ENCODE measurements at regions not wholly inside any gene's neighbourhood (a gene's known extent, or its start where the extent isn't known, plus 50 kb on each side); places are given as distances from the start of the nearest gene placed in this dataset.

DNA sequence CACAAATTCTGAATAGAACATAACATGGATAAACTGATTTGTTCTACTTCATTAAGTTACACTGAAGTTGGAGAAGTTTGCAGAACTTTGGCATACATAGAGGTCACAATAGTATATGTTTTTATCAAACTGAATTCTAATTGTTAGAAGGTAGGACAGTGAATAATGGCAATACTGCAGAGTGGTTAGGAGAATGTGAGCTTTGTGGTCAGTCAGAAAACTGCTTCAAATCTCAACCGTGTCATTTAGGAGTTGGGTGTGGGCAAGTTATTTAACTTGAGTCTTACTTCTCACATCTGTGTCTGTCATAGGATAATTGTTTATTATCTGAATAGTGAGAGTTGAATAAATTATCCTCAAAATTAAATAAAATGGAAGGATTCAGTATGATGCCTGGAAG, 374.6 kb upstream of the SYT1 start:
- Histone ChIP-seq H3K27ac (no peak overlapping the region), H3K4me3 (no peak overlapping the region), H3K4me1 (replicated peaks in 1 of 2) (no peaks in the 10 kb centered on the region)
- in situ Hi-C loops (cut with MboI; ENCODE audit: low pct_unique_long_range_greater_than_20kb in 2 of 9, low sequenced_read_pairs in 9 of 9, unreplicated experiment in 9 of 9) = no loop called here
- no peak for ATAC-seq (replicated peaks in 6 of 8)
- 0 to 100% (median 78%) methylated on average over 1 of the region's 1 CpG; no CpG with 5 or more reads in 4 of the 10 experiments for WGBS, 10 experiments

DNA sequence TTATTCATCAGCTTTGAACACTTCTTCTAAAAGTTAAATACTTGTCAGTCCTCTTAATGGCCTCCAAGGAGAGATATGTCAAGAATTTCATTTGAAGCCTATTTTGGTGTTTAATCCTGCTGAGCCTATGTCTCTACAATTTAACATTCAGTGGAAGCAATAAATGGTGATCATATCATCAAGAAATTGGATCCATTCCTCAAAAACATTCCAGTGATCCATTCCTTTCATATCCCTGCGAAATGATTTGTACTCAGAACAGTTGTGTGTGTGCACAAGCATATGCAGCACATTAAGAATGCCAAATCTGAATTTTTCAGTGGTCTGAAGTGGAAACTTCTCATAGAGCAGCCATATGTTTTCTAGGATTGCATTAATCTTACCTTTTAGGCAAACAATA, 373.7 kb upstream of the SYT1 start:
- WGBS, 10 experiments = 0 to 100% (median 85%) methylated on average over 1 of the region's 1 CpG; no CpG with 5 or more reads in 2 of the 10 experiments
- no peak overlapping the region for H3K4me3 ChIP-seq
- no peak overlapping the region for H3K27ac ChIP-seq
- no peaks in the 10 kb centered on the region for H3K4me1 ChIP-seq (replicated peaks in 1 of 2)
- peak in 1 of 8 experiments; percentile 19 for ATAC-seq (replicated peaks in 6 of 8)
- in situ Hi-C loops (cut with MboI; ENCODE audit: low pct_unique_long_range_greater_than_20kb in 2 of 9, low sequenced_read_pairs in 9 of 9, unreplicated experiment in 9 of 9) = no loop called here

GRCh38 chr12:78494911-78495310, 369.7 kb upstream of the SYT1 start:
- H3K4me1 ChIP-seq (replicated peaks in 1 of 2) = no peaks in the 10 kb centered on the region
- no peak overlapping the region for H3K27ac ChIP-seq
- WGBS, 10 experiments = 45 to 100% (median 86%) methylated on average over 1 of the region's 1 CpG; no CpG with 5 or more reads in 1 of the 10 experiments
- no peak for ATAC-seq (replicated peaks in 6 of 8)
- in situ Hi-C loops (cut with MboI; ENCODE audit: low pct_unique_long_range_greater_than_20kb in 2 of 9, low sequenced_read_pairs in 9 of 9, unreplicated experiment in 9 of 9) = no loop called here
- H3K4me3 ChIP-seq = no peak overlapping the region

- Histone ChIP-seq H3K4me3 (no peak overlapping the region), H3K27ac (no peak overlapping the region), H3K4me1 (replicated peaks in 1 of 2) (no peaks in the 10 kb centered on the region)
- 20 to 100% (median 74%) methylated on average over 1 to 2 of the region's 2 CpGs; no CpG with 5 or more reads in 2 of the 10 experiments for WGBS, 10 experiments
- in situ Hi-C loops (cut with MboI; ENCODE audit: low pct_unique_long_range_greater_than_20kb in 2 of 9, low sequenced_read_pairs in 9 of 9, unreplicated experiment in 9 of 9) = no loop called here
- ATAC-seq (replicated peaks in 6 of 8) = no peak
Measured at GRCh38 chr12:78501825-78502224, 362.7 kb upstream of the SYT1 start.

DNA sequence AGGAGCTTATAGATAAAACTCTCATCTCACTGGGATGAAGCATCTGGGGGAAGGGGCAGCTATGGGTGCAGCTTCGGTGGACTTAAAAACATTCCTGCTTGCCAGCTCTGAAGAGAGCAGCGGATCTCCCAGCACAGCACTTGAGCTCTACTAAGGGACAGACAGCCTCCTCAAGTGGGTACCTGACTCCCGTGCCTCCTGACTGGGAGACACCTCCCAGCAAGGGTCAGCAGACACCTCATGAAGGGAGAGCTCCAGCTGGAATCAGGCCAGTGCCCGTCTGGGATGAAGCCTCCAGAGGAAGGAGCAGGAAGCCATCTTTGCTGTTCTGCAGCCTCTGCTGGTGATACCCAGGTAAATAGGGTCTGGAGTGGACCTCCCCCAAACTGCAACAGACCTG, 345.2 kb upstream of the SYT1 start:
- 17 to 100% (median 82%) methylated on average over 1 to 4 of the region's 4 CpGs; no CpG with 5 or more reads in 6 of the 10 experiments for WGBS, 10 experiments

GRCh38 chr12:78530100-78530765, 334.3 kb upstream of the SYT1 start:
- ATAC-seq (replicated peaks in 6 of 8) = peak; percentile 66 to 96 (median 79)
- Histone ChIP-seq H3K27ac (peak overlapping the region; percentile 5 to 22), H3K4me1 (replicated peaks in 1 of 2) (peaks cover 25 to 41% of the 10 kb centered on the region in 2 donors), H3K4me3 (no peak overlapping the region)
- in situ Hi-C loops (cut with MboI; ENCODE audit: low pct_unique_long_range_greater_than_20kb in 2 of 9, low sequenced_read_pairs in 9 of 9, unreplicated experiment in 9 of 9) = no loop called here
- WGBS, 10 experiments = 0 to 60% (median 28%) methylated on average over 1 to 4 of the region's 4 CpGs

More for the DNA sequence above, 345.2 kb upstream of the SYT1 start:
- no peak for ATAC-seq (replicated peaks in 6 of 8)
- in situ Hi-C loops (cut with MboI; ENCODE audit: low pct_unique_long_range_greater_than_20kb in 2 of 9, low sequenced_read_pairs in 9 of 9, unreplicated experiment in 9 of 9) = no loop called here
- Histone ChIP-seq H3K4me3 (no peak overlapping the region), H3K27ac (no peak overlapping the region), H3K4me1 (replicated peaks in 1 of 2) (no peaks in the 10 kb centered on the region)

DNA sequence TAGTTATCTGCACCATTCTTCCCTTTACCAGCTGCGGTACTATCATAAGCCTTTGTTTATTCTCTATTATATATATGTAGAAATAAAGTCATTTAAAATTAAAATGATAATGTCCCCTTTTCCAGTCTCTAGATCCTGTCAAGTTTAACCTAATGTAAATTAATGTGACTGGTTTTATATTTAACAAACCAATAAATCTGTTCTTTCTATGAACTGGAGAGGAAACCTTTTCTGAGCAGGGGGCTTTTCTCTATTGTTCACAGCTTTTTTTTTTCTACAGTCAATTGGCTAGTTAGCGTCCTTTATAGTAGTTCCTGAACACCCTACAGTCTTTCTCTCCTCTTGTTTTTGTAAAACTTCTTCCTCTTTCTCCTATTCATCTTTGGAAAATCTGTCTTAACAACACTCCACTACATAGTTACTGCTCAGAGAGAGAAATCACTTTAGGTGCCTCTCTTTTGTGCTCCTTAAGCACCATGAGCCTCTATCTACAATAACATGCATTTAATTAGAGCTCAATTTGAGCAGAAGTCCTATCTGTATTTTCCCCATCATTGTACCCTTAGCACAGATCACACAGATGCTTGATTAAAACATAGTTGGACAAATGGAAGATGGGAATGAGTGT, 332.6 kb upstream of the SYT1 start:
- in situ Hi-C loops (cut with MboI; ENCODE audit: low pct_unique_long_range_greater_than_20kb in 2 of 9, low sequenced_read_pairs in 9 of 9, unreplicated experiment in 9 of 9) = no loop called here
- peak overlapping the region; percentile 42 to 63 for H3K27ac ChIP-seq
- WGBS, 10 experiments = 0 to 83% (median 16%) methylated on average over 1 to 2 of the region's 2 CpGs

GRCh38 chr12:78534311-78534710, 330.3 kb upstream of the SYT1 start:
- H3K4me1 ChIP-seq (replicated peaks in 1 of 2) = peaks cover 25 to 41% of the 10 kb centered on the region in 2 donors
- no peak overlapping the region for H3K27ac ChIP-seq
- H3K4me3 ChIP-seq = no peak overlapping the region
- in situ Hi-C loops (cut with MboI; ENCODE audit: low pct_unique_long_range_greater_than_20kb in 2 of 9, low sequenced_read_pairs in 9 of 9, unreplicated experiment in 9 of 9) = no loop called here
- WGBS, 10 experiments = 0 to 80% (median 29%) methylated on average over 1 of the region's 1 CpG; no CpG with 5 or more reads in 3 of the 10 experiments
- ATAC-seq (replicated peaks in 6 of 8) = no peak

More for the DNA sequence above, 332.6 kb upstream of the SYT1 start:
- no peak overlapping the region for H3K4me3 ChIP-seq
- peaks cover 25 to 41% of the 10 kb centered on the region in 2 donors for H3K4me1 ChIP-seq (replicated peaks in 1 of 2)
- ATAC-seq (replicated peaks in 6 of 8) = peak in 5 of 8 experiments; percentile 46 to 64 (median 50)

DNA sequence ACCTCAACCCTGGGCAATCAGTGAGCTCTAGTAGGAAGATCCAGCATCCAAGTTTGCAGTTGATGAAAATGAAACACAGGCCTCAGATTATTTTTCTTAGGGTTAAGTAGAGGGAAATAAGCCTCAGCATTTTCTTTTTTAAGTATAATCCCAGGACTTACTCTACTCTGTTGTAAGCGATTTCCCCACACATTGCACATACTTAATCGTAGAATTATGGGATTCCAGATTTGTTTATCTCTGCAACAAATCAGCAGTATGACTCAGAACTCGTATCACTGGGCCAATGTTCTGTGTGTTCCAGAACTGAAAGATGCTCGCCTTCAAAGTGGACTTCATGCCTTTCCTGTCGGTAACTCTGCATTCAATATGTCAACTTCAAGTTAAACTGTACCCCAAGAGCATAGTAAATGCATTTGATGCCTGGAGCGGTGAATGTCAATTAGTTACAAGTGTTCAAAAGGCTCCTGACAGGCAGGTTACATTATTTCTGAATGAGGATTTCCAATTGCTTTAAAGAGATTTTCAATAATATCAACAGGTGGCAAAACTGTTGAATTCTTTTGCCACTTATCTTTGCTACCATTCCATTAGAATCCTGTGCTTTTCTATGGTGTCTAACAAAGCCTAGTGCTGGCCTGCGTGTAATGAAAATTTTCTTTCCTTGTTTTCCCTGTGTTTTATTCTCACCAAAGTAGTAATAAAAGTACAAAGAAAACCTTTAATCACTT, 323.8 kb upstream of the SYT1 start:
- no peaks in the 10 kb centered on the region for H3K4me1 ChIP-seq (replicated peaks in 1 of 2)
- 47 to 100% (median 89%) methylated on average over 2 to 7 of the region's 7 CpGs for WGBS, 10 experiments
- in situ Hi-C loops (cut with MboI; ENCODE audit: low pct_unique_long_range_greater_than_20kb in 2 of 9, low sequenced_read_pairs in 9 of 9, unreplicated experiment in 9 of 9) = no loop called here
- no peak for ATAC-seq (replicated peaks in 6 of 8)
- H3K27ac ChIP-seq = no peak overlapping the region
- H3K4me3 ChIP-seq = no peak overlapping the region

DNA sequence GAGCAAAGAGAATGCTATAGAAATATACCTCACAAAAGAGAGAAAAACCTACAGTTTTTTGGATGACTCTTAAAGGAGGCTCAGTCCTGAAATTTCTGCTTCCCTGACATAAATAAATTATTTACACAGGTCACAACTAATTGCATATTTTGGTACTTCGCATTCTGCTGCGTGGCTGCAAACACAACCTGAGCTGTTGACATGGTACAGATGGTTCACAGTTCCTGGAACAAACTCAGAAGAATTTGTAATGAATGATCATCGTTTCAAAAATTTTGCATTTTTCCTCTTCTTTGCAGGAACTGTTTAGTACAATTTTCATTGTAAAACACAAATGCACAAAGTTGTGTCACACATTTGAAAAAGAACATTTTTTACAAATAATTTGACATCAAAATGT, 313.7 kb upstream of the SYT1 start:
- no peaks in the 10 kb centered on the region for H3K4me1 ChIP-seq (replicated peaks in 1 of 2)
- ATAC-seq (replicated peaks in 6 of 8) = no peak
- WGBS, 10 experiments = 0 to 100% (median 86%) methylated on average over 1 to 3 of the region's 3 CpGs
- H3K27ac ChIP-seq = no peak overlapping the region
- in situ Hi-C loops (cut with MboI; ENCODE audit: low pct_unique_long_range_greater_than_20kb in 2 of 9, low sequenced_read_pairs in 9 of 9, unreplicated experiment in 9 of 9) = no loop called here
- no peak overlapping the region for H3K4me3 ChIP-seq

DNA sequence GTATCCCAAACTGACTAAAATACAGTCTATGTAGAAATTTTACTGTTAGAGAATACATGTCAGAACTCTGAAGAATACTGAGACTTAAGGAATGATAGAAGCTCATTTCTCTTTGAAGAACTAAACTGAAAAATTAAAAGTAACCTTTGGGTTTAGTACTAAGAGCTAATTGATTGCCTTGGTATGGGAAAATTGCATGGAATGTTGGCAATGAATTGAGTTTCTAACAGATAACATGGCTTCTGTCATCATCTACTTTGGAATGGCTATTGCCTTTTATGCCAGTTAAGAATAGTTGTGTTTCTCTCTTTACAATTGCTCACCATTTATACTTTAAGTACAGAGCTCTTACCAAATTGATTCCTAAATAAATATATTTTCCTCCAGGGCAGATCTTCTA, 308.8 kb upstream of the SYT1 start:
- no peak overlapping the region for H3K4me3 ChIP-seq
- no peaks in the 10 kb centered on the region for H3K4me1 ChIP-seq (replicated peaks in 1 of 2)
- no peak for ATAC-seq (replicated peaks in 6 of 8)
- no peak overlapping the region for H3K27ac ChIP-seq
- in situ Hi-C loops (cut with MboI; ENCODE audit: low pct_unique_long_range_greater_than_20kb in 2 of 9, low sequenced_read_pairs in 9 of 9, unreplicated experiment in 9 of 9) = no loop called here

- in situ Hi-C loops (cut with MboI; ENCODE audit: low pct_unique_long_range_greater_than_20kb in 2 of 9, low sequenced_read_pairs in 9 of 9, unreplicated experiment in 9 of 9) = no loop called here
- no peak overlapping the region for H3K4me3 ChIP-seq
- no peaks in the 10 kb centered on the region for H3K4me1 ChIP-seq (replicated peaks in 1 of 2)
- ATAC-seq (replicated peaks in 6 of 8) = no peak
- WGBS, 10 experiments = 32 to 100% (median 86%) methylated on average over 1 to 2 of the region's 2 CpGs
- H3K27ac ChIP-seq = no peak overlapping the region
Measured at GRCh38 chr12:78556651-78557050, 307.9 kb upstream of the SYT1 start.

GRCh38 chr12:78559416-78559815, 305.2 kb upstream of the SYT1 start:
- no peak for ATAC-seq (replicated peaks in 6 of 8)
- Histone ChIP-seq H3K27ac (no peak overlapping the region), H3K4me3 (no peak overlapping the region), H3K4me1 (replicated peaks in 1 of 2) (peaks cover 0 to 10% of the 10 kb centered on the region in 2 donors)
- in situ Hi-C loops (cut with MboI; ENCODE audit: low pct_unique_long_range_greater_than_20kb in 2 of 9, low sequenced_read_pairs in 9 of 9, unreplicated experiment in 9 of 9) = no loop called here
- WGBS, 10 experiments = 3 to 94% (median 55%) methylated on average over 2 of the region's 2 CpGs; no CpG with 5 or more reads in 2 of the 10 experiments

All from motor neuron (in vitro differentiated cells).